SK-N-MC (cell line): ENCODE measurements at regions not wholly inside any gene's neighbourhood (a gene's known extent, or its start where the extent isn't known, plus 50 kb on each side); places are given as distances from the start of the nearest gene placed in this dataset.

ENCODE experiments used
- EZH2 ChIP-seq: fragments of 200-600 bp; sonication (generic); IDR thresholded peaks from one replicate; pipeline ENCODE4 v1.6.1; 2017; ENCODE audit warnings: antibody characterized with exemption
- POLR2AphosphoS5 ChIP-seq: IDR thresholded peaks from 2 replicates; pipeline ENCODE4 v1.6.1; 2012; ENCODE audit warnings: mild to moderate bottlenecking, low read depth, low read length, borderline replicate concordance

- TF ChIP-seq EZH2 = no peak
- TF ChIP-seq POLR2AphosphoS5 = peak; percentile 79; the same call in 1 of the 2 replicates
Observed at GRCh38 chr17:77439189-77440018, 298.6 kb downstream of the SEC14L1 start.
